OCI-LY3 (cell line): ENCODE measurements at regions not wholly inside any gene's neighbourhood (a gene's known extent, or its start where the extent isn't known, plus 50 kb on each side); places are given as distances from the start of the nearest gene placed in this dataset.

Experiments
- H2AFZ ChIP-seq: fragments of 200-600, 300-600 bp; shearing (Covaris generic); 2 replicates; pipeline ENCODE4 v1.6.0; 2014; ENCODE audit warnings: antibody characterized with exemption, low read depth, low read length
- H3K27ac ChIP-seq: fragments of 200-600, 300-600 bp; sonication (generic); 2 replicates; pipeline ENCODE4 v1.5.1; 2014; ENCODE audit warnings: mild to moderate bottlenecking, low read length, moderate library complexity, mixed read lengths
- H3K27me3 ChIP-seq: fragments of 200-600, 300-600 bp; sonication (generic); 2 replicates; pipeline ENCODE4 v1.6.1; 2014; ENCODE audit warnings: low read depth, low read length, mixed read lengths
- H3K36me3 ChIP-seq: fragments of 200-600, 300-600 bp; sonication (generic); replicated peaks from 2 replicates; pipeline ENCODE3; 2014; ENCODE audit warnings: low read depth, low read length, mixed read lengths
- H3K4me1 ChIP-seq: fragments of 300-600, 200-600 bp; sonication (generic); 2 replicates; pipeline ENCODE4 v1.6.1; 2014; ENCODE audit warnings: low read length, mixed read lengths
- H3K4me2 ChIP-seq: fragments of 200-600, 300-600 bp; sonication (generic); 2 replicates; pipeline ENCODE4 v1.6.1; 2014; ENCODE audit warnings: low read length, mixed read lengths
- H3K4me3 ChIP-seq: fragments of 300-600, 200-600 bp; sonication (generic); 2 replicates; pipeline ENCODE4 v1.5.1; 2014; ENCODE audit warnings: antibody characterized with exemption, mild to moderate bottlenecking, low read length, moderate library complexity
- H3K79me2 ChIP-seq: fragments of 300-600, 200-600 bp; shearing (Covaris generic); 2 replicates; pipeline ENCODE4 v1.6.1; 2014; ENCODE audit warnings: mild to moderate bottlenecking, low read length, mixed read lengths
- H3K9ac ChIP-seq: fragments of 300-600, 200-600 bp; shearing (Covaris generic); 2 replicates; pipeline ENCODE4 v1.6.0; 2014; ENCODE audit warnings: mild to moderate bottlenecking, low read length, moderate library complexity
- H3K9me3 ChIP-seq: fragments of 200-600, 300-600 bp; shearing (Covaris generic); 2 replicates; pipeline ENCODE4 v1.6.1; 2014; ENCODE audit warnings: low read length, mixed read lengths; ENCODE audit not compliant: insufficient read depth
- H4K20me1 ChIP-seq: fragments of 200-600, 300-600 bp; sonication (generic); 2 replicates; pipeline ENCODE4 v1.6.1; 2016; ENCODE audit warnings: low read length, mixed read lengths; ENCODE audit not compliant: insufficient read depth
- EZH2phosphoT487 ChIP-seq: fragments of 200-600 bp; shearing (Covaris generic); IDR thresholded peaks from 2 replicates; pipeline ENCODE4 v1.6.1; 2018; ENCODE audit warnings: antibody characterized with exemption, mixed run types, low read depth
- TF ChIP-seq, protein P1 (sequence below): fragments of 200-600, 300-600 bp; sonication (generic); IDR thresholded peaks from 2 replicates; pipeline ENCODE4 v1.5.1; 2014; ENCODE audit warnings: antibody characterized with exemption, low read length, low read depth

DNA sequence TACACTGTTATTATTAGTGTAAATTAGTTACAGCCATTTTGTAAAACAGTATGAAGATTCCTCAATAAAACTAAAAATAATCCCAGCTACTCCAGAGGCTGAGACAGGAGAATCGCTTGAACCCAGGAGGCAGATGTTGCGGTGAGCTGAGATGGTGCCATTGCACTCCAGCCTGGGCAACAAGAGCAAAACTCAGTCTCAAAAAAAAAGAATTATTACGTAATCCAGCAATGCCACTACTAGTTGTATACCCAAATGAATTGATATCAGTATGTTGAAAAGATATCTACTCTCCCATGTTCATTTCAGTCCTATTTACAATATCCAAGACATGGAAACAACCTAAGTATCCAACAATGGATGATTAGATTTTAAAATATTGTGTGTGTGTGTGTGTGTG lies 313.6 kb downstream of the EPHA4 start:
- no peaks in the 10 kb centered on the region for H3K79me2 ChIP-seq
- H3K4me2 ChIP-seq: no peak overlapping the region
- H3K27ac ChIP-seq: no peak overlapping the region
- no peak for TF ChIP-seq EZH2phosphoT487
- TF ChIP-seq, protein P1, sequence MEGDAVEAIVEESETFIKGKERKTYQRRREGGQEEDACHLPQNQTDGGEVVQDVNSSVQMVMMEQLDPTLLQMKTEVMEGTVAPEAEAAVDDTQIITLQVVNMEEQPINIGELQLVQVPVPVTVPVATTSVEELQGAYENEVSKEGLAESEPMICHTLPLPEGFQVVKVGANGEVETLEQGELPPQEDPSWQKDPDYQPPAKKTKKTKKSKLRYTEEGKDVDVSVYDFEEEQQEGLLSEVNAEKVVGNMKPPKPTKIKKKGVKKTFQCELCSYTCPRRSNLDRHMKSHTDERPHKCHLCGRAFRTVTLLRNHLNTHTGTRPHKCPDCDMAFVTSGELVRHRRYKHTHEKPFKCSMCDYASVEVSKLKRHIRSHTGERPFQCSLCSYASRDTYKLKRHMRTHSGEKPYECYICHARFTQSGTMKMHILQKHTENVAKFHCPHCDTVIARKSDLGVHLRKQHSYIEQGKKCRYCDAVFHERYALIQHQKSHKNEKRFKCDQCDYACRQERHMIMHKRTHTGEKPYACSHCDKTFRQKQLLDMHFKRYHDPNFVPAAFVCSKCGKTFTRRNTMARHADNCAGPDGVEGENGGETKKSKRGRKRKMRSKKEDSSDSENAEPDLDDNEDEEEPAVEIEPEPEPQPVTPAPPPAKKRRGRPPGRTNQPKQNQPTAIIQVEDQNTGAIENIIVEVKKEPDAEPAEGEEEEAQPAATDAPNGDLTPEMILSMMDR: no peak
- no peaks in the 10 kb centered on the region for H4K20me1 ChIP-seq
- no peak overlapping the region for H2AFZ ChIP-seq
- H3K27me3 ChIP-seq: no peaks in the 10 kb centered on the region
- no peak overlapping the region for H3K9ac ChIP-seq
- H3K4me3 ChIP-seq: no peak overlapping the region
- H3K4me1 ChIP-seq: peaks cover 11% of the 10 kb centered on the region
- H3K36me3 ChIP-seq: no peaks in the 10 kb centered on the region
- no peaks in the 10 kb centered on the region for H3K9me3 ChIP-seq

DNA sequence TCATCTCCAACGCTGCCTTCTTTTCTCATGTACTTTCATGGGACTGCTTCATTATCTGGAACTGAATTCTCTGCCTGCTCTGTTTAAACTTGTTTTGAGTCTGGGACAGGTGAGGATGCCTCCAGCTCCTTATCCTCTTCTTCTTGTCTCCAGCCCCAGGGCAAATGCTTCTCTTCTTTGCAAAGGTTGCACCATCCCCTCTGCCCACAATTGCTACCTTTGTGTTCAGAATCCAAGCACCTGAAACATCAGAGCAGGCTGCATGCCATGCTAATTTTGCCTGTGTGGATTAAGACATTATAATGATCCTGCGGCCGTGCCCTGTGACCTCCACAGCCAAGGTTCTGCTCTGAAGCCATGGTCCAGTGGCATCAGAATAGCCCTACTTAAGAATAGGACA lies 309.5 kb downstream of the EPHA4 start:
- H3K9ac ChIP-seq: no peak overlapping the region
- H3K9me3 ChIP-seq: no peaks in the 10 kb centered on the region
- no peak overlapping the region for H3K27ac ChIP-seq
- no peak overlapping the region for H3K4me2 ChIP-seq
- H3K27me3 ChIP-seq: no peaks in the 10 kb centered on the region
- no peaks in the 10 kb centered on the region for H4K20me1 ChIP-seq
- H2AFZ ChIP-seq: no peak overlapping the region
- H3K79me2 ChIP-seq: no peaks in the 10 kb centered on the region
- no peak overlapping the region for H3K4me3 ChIP-seq
- no peaks in the 10 kb centered on the region for H3K36me3 ChIP-seq
- TF ChIP-seq EZH2phosphoT487: no peak
- TF ChIP-seq, protein P1: no peak
- peaks cover 18% of the 10 kb centered on the region for H3K4me1 ChIP-seq

DNA sequence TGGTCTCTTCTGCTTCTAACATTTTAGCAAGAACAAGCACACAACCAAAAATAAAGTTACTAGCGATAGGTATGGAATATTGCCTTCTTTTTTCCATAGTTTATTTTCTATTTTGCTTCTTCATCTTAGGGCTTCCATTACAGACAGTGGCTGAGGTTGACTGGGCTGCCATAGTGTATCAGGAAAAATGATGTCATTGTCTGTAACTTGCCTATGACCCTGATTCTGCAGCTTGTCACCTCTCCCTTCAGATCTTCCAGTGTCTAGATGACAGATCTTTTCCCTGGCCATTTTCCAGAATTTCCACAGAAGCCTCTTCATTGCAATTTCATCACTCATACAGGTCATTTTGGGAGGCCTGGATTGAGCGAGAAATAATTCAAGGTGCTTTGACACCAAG lies 308.5 kb downstream of the EPHA4 start:
- no peak overlapping the region for H3K4me2 ChIP-seq

DNA sequence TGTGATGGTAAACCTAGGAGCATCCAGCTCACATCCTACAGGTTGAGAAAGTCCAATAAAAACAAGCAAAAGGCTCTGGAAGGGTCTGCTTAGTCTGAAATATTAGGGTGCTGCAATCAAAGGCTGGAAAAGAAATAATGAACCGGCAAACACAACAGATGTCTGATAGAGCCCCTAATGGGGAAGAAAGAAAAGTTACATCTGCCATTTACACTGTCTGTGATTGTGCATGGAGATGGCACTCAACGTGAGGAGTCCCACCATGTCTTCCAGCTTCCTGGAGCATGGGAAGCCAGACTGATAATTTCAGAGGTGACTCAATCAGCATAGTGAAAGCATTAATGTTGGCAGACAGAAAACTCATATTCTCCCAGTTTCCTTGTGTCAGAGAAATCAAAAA lies 307.8 kb downstream of the EPHA4 start:
- H3K27ac ChIP-seq: no peak overlapping the region
- peaks cover 18% of the 10 kb centered on the region for H3K4me1 ChIP-seq
- H3K9me3 ChIP-seq: no peaks in the 10 kb centered on the region
- no peak overlapping the region for H2AFZ ChIP-seq
- no peaks in the 10 kb centered on the region for H4K20me1 ChIP-seq
- no peaks in the 10 kb centered on the region for H3K27me3 ChIP-seq
- no peak overlapping the region for H3K4me2 ChIP-seq
- no peak for TF ChIP-seq EZH2phosphoT487
- TF ChIP-seq, protein P1: no peak
- H3K4me3 ChIP-seq: no peak overlapping the region
- H3K36me3 ChIP-seq: no peaks in the 10 kb centered on the region
- H3K9ac ChIP-seq: no peak overlapping the region
- H3K79me2 ChIP-seq: no peaks in the 10 kb centered on the region

More for the DNA sequence above, 308.5 kb downstream of the EPHA4 start:
- peaks cover 18% of the 10 kb centered on the region for H3K4me1 ChIP-seq
- no peak overlapping the region for H2AFZ ChIP-seq
- H3K4me3 ChIP-seq: no peak overlapping the region
- no peak overlapping the region for H3K27ac ChIP-seq
- no peaks in the 10 kb centered on the region for H3K79me2 ChIP-seq
- no peaks in the 10 kb centered on the region for H3K36me3 ChIP-seq
- TF ChIP-seq EZH2phosphoT487: no peak
- TF ChIP-seq, protein P1: no peak
- H3K27me3 ChIP-seq: no peaks in the 10 kb centered on the region
- H3K9me3 ChIP-seq: no peaks in the 10 kb centered on the region
- no peak overlapping the region for H3K9ac ChIP-seq
- H4K20me1 ChIP-seq: no peaks in the 10 kb centered on the region
